ENCODE measurements at regions not wholly inside any gene's neighbourhood (a gene's known extent, or its start where the extent isn't known, plus 50 kb on each side); places are given as distances from the start of the nearest gene placed in this dataset.
"Not testable (repeated sequence)": the region's sequence is repeated elsewhere in the genome, so short reads cannot be mapped to it uniquely, and the experiment has no call there.

- DNase-seq: no peak
These were observed 331.1 kb downstream of the KIF20B start for GRCh38 chr10:90032519-90032918.

GRCh38 chr10:90034862-90035261 is 333.5 kb downstream of the KIF20B start:
- not testable (repeated sequence) for DNase-seq

GRCh38 chr10:90041585-90041984 is 340.2 kb downstream of the KIF20B start:
- no peak for DNase-seq

- no peak for DNase-seq
These were observed 340.7 kb downstream of the KIF20B start for GRCh38 chr10:90042075-90042474.

GRCh38 chr10:90047243-90047729 is 345.9 kb downstream of the KIF20B start:
- DNase-seq: no peak

GRCh38 chr10:90051053-90051452 is 349.7 kb downstream of the KIF20B start:
- DNase-seq: no peak

- DNase-seq: no peak
These were observed 350.1 kb downstream of the KIF20B start for GRCh38 chr10:90051474-90051873.

GRCh38 chr10:90062786-90063185 is 361.4 kb downstream of the KIF20B start:
- no peak for DNase-seq

GRCh38 chr10:90064295-90064694 is 362.9 kb downstream of the KIF20B start:
- no peak for DNase-seq

- DNase-seq: no peak
These were observed 365.0 kb downstream of the KIF20B start for GRCh38 chr10:90066435-90066834.

- DNase-seq: no peak
These were observed 374.6 kb downstream of the KIF20B start for GRCh38 chr10:90075995-90076394.

GRCh38 chr10:90079819-90080218 is 378.4 kb downstream of the KIF20B start:
- no peak for DNase-seq

- not testable (repeated sequence) for DNase-seq
These were observed 385.3 kb downstream of the KIF20B start for GRCh38 chr10:90086606-90087190.

- DNase-seq: no peak
These were observed 386.0 kb downstream of the KIF20B start for GRCh38 chr10:90087197-90088023.

- DNase-seq: no peak
These were observed 386.6 kb downstream of the KIF20B start for GRCh38 chr10:90088024-90088317.

- DNase-seq: no peak
These were observed 388.3 kb downstream of the KIF20B start for GRCh38 chr10:90089719-90090118.

GRCh38 chr10:90096196-90096595 is 394.8 kb downstream of the KIF20B start:
- no peak for DNase-seq

GRCh38 chr10:90107581-90107980 is 406.2 kb downstream of the KIF20B start:
- not testable (repeated sequence) for DNase-seq

GRCh38 chr10:90111671-90112070 is 410.3 kb downstream of the KIF20B start:
- DNase-seq: no peak

- DNase-seq: no peak
These were observed 411.3 kb downstream of the KIF20B start for GRCh38 chr10:90112681-90113080.

GRCh38 chr10:90118567-90118966 is 417.2 kb downstream of the KIF20B start:
- DNase-seq: not testable (repeated sequence)

- not testable (repeated sequence) for DNase-seq
These were observed 418.4 kb downstream of the KIF20B start for GRCh38 chr10:90119631-90120280.

- DNase-seq: no peak
These were observed 424.3 kb downstream of the KIF20B start for GRCh38 chr10:90125456-90126255.

Data from hematopoietic multipotent progenitor cell treated with erythropoietin and hydrocortisone succinate and interleukin-3 and kit ligand, for 8 days (in vitro differentiated cells).